ENCODE measurements at regions not wholly inside any gene's neighbourhood (a gene's known extent, or its start where the extent isn't known, plus 50 kb on each side); places are given as distances from the start of the nearest gene placed in this dataset.

DNA sequence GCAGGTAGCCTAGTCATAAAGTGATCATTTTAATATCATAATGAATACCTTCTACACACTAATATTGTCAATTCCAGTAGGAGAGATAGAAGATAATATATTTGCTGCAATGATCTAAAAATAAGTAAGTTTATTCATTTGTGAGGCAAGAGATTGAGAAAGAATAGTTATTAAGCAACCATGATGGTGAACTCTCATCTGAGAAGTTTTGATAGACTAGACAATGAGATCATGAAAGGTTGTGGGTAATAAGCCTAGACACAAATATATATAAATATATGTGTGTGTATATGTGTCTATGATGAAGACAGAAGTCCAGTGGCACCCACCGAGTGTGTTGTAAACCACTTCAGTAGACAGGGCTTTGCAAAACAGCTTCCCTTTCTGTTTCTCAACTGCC lies 181.0 kb upstream of the CHST9 start:
- no peak overlapping the region for H3K4me3 ChIP-seq (ENCODE audit: low read depth, low read length)
- no peak for TF ChIP-seq CTCF (IDR thresholded peaks at IDR 0.05; ENCODE audit: low read depth, low read length)

DNA sequence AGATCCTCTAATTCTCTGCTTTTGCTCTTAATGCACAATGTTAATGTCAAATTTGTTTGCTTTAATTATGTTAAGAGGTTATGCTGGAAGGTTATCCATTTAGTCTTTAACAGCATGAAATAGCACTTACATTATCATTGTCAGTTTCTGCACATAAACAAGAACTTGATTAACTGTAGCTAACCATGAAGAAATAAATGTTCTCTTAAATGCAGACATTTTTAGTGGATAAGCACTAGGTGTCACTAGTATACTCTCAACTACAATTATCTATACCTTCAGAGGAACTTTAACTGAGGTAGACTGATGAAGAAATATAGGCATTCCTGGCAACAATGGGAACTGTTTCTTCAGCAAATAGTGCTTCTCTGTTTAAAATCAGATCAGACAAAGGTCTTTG lies 178.8 kb upstream of the CHST9 start:
- no peak overlapping the region for H3K4me3 ChIP-seq (ENCODE audit: low read depth, low read length)
- TF ChIP-seq CTCF (IDR thresholded peaks at IDR 0.05; ENCODE audit: low read depth, low read length): no peak

DNA sequence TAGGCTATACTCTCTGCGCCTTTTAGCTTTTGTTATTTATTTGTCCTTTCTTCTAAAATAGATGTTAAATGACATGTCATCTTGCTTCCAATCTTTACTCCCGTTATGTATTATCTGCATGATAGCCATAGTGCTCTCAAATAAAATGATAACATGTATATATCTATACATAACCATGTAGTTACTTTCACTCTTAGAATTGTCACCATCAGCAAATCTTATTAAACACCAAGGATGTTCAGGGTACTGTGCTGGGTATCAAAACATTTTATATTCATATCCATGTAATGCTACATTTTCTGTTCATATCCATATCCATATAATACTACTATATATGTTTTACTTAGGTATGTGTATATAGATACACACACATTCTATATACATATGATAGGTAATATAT lies 176.4 kb upstream of the CHST9 start:
- TF ChIP-seq CTCF (IDR thresholded peaks at IDR 0.05; ENCODE audit: low read depth, low read length): no peak
- H3K4me3 ChIP-seq (ENCODE audit: low read depth, low read length): no peak overlapping the region

GRCh38 chr18:27355308-27355707 lies 170.2 kb upstream of the CHST9 start:
- no peak overlapping the region for H3K4me3 ChIP-seq (ENCODE audit: low read depth, low read length)
- TF ChIP-seq CTCF (IDR thresholded peaks at IDR 0.05; ENCODE audit: low read depth, low read length): no peak

- no peak overlapping the region for H3K4me3 ChIP-seq (ENCODE audit: low read depth, low read length)
These were observed 168.2 kb upstream of the CHST9 start for GRCh38 chr18:27353273-27353672.

DNA sequence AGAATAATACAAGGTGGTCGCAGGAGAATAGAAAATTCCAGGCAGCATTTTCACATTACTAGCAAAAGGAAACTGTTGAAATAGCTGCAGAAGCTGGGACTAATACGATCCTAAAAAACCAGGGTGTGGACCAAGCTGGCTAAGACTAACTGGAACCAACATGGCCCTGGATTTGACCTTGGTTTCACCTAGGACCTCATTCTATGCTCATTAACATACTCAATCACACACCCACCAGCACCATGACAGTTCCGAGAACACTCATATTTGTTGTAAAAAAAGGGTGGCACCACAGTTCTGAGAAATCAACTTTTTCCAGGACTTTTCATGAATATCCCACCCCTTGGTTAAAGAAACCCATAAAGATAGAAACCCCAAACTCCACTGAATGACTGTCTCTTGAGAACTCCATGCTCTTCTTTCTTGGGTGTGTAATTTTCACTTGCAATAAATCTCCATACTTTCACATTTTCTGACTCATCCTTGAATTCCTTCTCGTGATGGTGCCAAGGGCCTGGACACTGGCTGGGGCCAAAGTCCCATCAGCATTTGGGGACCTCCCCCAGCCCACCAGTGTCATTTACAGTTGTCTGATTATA lies 164.3 kb upstream of the CHST9 start:
- H3K4me3 ChIP-seq (ENCODE audit: low read depth, low read length): no peak overlapping the region
- no peak for TF ChIP-seq CTCF (IDR thresholded peaks at IDR 0.05; ENCODE audit: low read depth, low read length)

More at GRCh38 chr18:27353273-27353672, 168.2 kb upstream of the CHST9 start:
- TF ChIP-seq CTCF (IDR thresholded peaks at IDR 0.05; ENCODE audit: low read depth, low read length): no peak

- TF ChIP-seq CTCF (IDR thresholded peaks at IDR 0.05; ENCODE audit: low read depth, low read length): no peak
- H3K4me3 ChIP-seq (ENCODE audit: low read depth, low read length): no peak overlapping the region
These were observed 146.5 kb upstream of the CHST9 start for GRCh38 chr18:27331606-27332005.

All from WI38 (cell line).